ENCODE measurements at regions not wholly inside any gene's neighbourhood (a gene's known extent, or its start where the extent isn't known, plus 50 kb on each side); places are given as distances from the start of the nearest gene placed in this dataset.
A peak's percentile ranks its signal among the peaks of the same experiment; 100 is the strongest.

GRCh38 chr9:7973123-7973522 lies 173.5 kb upstream of the DMAC1 start:
- TF ChIP-seq CTCF (IDR thresholded peaks at IDR 0.05; ENCODE audit: unreplicated experiment), result no peak
- H3K36me3 Mint-ChIP-seq (ENCODE audit: insufficient read depth), result no peaks in the 10 kb centered on the region
- peaks cover 1% of the 10 kb centered on the region for H3K9me3 Mint-ChIP-seq (ENCODE audit: low read depth)
- H3K4me3 Mint-ChIP-seq (ENCODE audit: low read depth), result no peak overlapping the region
- H3K27ac Mint-ChIP-seq, result no peak overlapping the region
- H3K27me3 Mint-ChIP-seq, result no peaks in the 10 kb centered on the region
- peaks cover 34% of the 10 kb centered on the region for H3K4me1 Mint-ChIP-seq (ENCODE audit: low read depth)
- no peak for DNase-seq (ENCODE audit: low spot score, unreplicated experiment)

DNA sequence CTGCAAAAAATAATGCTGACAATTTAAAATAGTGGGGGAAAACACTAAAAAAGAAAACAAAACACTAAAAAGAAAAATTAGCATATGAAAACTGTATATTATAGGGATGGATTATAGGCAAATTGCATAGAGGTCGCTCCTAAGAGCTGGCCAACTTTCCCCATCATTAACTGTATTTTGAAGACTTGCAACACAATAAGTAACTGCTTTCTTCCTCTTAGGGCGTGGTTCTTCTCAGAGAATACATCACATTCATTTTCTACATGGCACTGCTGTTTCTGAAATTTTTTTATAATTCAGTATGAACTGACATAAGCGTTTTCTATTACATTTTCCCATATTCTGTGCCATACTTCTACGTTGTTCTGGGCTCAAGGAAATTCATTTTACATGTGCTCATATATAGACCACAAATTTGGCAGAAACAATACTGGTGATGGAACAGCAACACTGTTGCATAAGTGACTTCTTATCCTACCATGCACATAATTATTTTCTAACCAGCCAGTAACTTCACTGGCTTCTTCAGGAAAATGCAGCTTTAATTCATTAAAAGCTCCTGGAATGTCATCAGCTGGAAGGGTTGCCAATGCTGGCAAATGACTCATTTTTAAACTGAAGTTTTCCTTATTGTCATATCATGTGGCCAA lies 171.2 kb upstream of the DMAC1 start:
- Mint-ChIP-seq H3K27me3 (no peaks in the 10 kb centered on the region), H3K9me3 (ENCODE audit: low read depth) (peaks cover 3% of the 10 kb centered on the region), H3K36me3 (ENCODE audit: insufficient read depth) (peaks cover 1% of the 10 kb centered on the region), H3K27ac (no peak overlapping the region), H3K4me3 (ENCODE audit: low read depth) (no peak overlapping the region), H3K4me1 (ENCODE audit: low read depth) (peaks cover 34% of the 10 kb centered on the region)
- no peak for DNase-seq (ENCODE audit: low spot score, unreplicated experiment)
- no peak for TF ChIP-seq CTCF (IDR thresholded peaks at IDR 0.05; ENCODE audit: unreplicated experiment)

DNA sequence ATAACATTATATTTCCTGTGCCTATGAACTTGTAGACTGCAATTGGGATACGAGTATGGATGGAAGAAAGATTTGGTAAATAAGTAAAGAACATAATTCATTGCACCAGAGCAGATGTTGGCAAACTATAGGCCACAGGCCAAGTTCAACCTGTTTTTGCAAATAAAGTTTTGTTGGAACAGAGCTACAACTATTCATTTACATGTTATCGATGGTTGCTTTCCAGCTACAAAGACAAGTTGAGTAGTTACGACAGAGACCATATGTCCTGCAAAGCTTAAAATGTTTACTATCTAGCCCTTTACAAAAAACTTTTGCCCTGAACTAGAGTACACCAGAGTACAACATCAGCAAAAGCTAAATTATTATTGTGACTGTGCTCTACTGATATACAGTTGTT lies 169.1 kb upstream of the DMAC1 start:
- peaks cover 3% of the 10 kb centered on the region for H3K36me3 Mint-ChIP-seq (ENCODE audit: insufficient read depth)
- TF ChIP-seq CTCF (IDR thresholded peaks at IDR 0.05; ENCODE audit: unreplicated experiment), result no peak
- no peak for DNase-seq (ENCODE audit: low spot score, unreplicated experiment)
- H3K27me3 Mint-ChIP-seq, result no peaks in the 10 kb centered on the region
- no peak overlapping the region for H3K4me3 Mint-ChIP-seq (ENCODE audit: low read depth)
- H3K9me3 Mint-ChIP-seq (ENCODE audit: low read depth), result peaks cover 5% of the 10 kb centered on the region
- H3K27ac Mint-ChIP-seq, result no peak overlapping the region
- peaks cover 21% of the 10 kb centered on the region for H3K4me1 Mint-ChIP-seq (ENCODE audit: low read depth)

DNA sequence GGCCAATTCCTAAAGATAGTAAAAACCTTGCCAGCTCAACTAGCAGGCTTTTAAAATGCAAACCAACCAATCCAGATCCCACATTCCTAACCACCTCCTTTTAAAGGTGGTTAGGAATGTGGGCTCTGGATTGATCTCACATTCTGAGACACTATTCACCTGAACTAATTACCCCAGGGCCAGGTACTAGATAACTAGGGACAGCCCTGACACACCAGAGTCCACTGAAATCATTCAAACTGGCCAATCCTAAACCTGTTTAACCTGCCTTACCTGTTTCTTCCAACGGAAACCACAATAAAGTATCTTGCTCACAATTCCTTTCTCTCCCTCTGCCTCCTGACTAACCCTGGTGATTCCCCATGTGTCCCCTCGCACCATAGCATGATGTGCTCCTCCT lies 168.3 kb upstream of the DMAC1 start:
- TF ChIP-seq CTCF (IDR thresholded peaks at IDR 0.05; ENCODE audit: unreplicated experiment), result no peak
- DNase-seq (ENCODE audit: low spot score, unreplicated experiment), result no peak
- Mint-ChIP-seq H3K27ac (peak overlapping the region; percentile 80), H3K4me1 (ENCODE audit: low read depth) (peaks cover 15% of the 10 kb centered on the region), H3K4me3 (ENCODE audit: low read depth) (no peak overlapping the region), H3K36me3 (ENCODE audit: insufficient read depth) (peaks cover 3% of the 10 kb centered on the region), H3K9me3 (ENCODE audit: low read depth) (peaks cover 9% of the 10 kb centered on the region), H3K27me3 (no peaks in the 10 kb centered on the region)

GRCh38 chr9:7967093-7967827 lies 167.7 kb upstream of the DMAC1 start:
- H3K27ac Mint-ChIP-seq, result no peak overlapping the region

More at GRCh38 chr9:7967093-7967827, 167.7 kb upstream of the DMAC1 start:
- DNase-seq (ENCODE audit: low spot score, unreplicated experiment), result no peak
- no peak overlapping the region for H3K4me3 Mint-ChIP-seq (ENCODE audit: low read depth)
- H3K4me1 Mint-ChIP-seq (ENCODE audit: low read depth), result peaks cover 18% of the 10 kb centered on the region
- TF ChIP-seq CTCF (IDR thresholded peaks at IDR 0.05; ENCODE audit: unreplicated experiment), result no peak
- H3K9me3 Mint-ChIP-seq (ENCODE audit: low read depth), result peaks cover 9% of the 10 kb centered on the region
- H3K27me3 Mint-ChIP-seq, result no peaks in the 10 kb centered on the region
- peaks cover 3% of the 10 kb centered on the region for H3K36me3 Mint-ChIP-seq (ENCODE audit: insufficient read depth)

Data from progenitor cell of endocrine pancreas (in vitro differentiated cells).